GM18517 (cell line): ENCODE measurements at regions not wholly inside any gene's neighbourhood (a gene's known extent, or its start where the extent isn't known, plus 50 kb on each side); places are given as distances from the start of the nearest gene placed in this dataset.
"Not testable (repeated sequence)": the region's sequence is repeated elsewhere in the genome, so short reads cannot be mapped to it uniquely, and the experiment has no call there.

Experiments used
- ATAC-seq: cut with Tn5 transposase; IDR thresholded peaks from one replicate; pipeline ENCODE4 v1.9.1; 2021; ENCODE audit warnings: mild to moderate bottlenecking, moderate library complexity; ENCODE audit not compliant: unreplicated experiment

DNA sequence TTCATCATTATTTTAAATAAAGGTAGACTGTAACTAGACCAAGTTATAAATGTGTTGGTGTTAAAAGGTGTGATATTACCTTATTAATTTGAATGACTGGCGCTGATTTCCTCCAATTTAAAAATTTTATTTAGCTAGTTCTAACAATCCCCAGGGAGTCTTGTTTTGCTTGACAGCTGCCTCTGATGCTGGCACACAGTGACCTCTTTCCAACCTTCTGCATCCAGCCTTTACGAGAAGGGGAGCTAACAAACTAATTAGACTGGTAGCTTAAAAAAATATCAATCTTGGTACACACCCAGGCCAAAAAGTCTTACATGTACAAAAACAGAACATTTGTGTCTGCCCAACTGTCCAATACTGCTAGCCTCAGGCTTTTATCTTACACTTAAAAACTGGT, 51.8 kb upstream of the ENPEP start:
- ATAC-seq, result no peak

DNA sequence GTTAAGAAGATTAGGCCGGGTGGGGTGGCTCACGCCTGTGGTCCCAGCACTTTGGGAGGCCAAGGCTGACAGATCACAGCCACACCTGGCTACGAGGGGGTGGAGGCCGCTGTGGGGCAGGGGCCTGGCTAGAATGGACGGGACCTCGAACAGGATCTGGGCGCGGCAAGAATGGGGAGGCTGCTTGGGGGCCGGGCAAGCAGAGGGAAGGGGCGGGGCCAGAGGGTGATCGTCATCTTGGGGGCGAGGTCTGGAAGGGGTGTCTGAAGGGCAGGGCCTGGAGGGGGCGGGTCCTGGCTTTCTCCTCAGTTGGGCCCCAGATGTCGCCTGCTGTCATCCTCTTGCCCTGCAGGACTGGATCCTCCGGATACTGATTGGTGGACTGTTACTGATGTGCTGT, 57.3 kb upstream of the ENPEP start:
- ATAC-seq, result no peak

DNA sequence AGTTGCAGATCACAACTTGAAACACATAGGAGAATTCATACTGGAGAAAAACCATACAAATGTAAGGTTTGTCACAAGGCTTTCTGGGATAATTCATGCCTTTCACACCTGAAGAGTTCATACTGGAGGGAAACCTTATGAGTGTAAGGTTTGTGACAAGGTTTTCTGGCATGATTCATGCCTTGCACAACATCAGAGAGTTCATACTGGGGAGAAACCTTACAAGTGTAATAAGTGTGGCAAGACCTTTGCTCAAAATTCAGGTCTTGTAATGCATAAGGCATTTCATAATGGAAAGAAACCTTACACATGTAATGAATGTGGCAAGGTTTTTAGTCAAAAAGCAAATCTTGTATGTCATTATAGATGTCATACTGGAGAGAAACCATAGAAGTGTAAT, 58.8 kb upstream of the ENPEP start:
- no peak for ATAC-seq

DNA sequence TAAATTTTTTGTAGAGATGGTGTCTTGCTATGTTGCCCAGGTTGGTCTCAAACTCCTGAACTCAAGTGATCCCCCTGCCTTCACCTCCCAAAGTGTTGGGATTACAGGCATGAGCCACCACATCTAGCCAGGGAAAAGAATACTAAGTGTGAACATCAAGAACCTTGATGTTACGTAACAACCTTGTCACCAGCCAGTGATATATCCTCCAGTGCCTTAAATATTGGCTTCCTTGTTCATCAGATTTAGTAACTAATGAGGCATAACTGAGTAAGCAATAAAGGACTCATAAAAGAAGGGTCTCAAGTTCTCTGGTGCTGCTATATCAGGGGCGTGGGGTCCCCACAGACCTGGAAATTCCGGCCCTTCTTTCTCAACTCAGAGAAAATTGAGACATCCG, 60.5 kb upstream of the ENPEP start:
- ATAC-seq, result no peak

DNA sequence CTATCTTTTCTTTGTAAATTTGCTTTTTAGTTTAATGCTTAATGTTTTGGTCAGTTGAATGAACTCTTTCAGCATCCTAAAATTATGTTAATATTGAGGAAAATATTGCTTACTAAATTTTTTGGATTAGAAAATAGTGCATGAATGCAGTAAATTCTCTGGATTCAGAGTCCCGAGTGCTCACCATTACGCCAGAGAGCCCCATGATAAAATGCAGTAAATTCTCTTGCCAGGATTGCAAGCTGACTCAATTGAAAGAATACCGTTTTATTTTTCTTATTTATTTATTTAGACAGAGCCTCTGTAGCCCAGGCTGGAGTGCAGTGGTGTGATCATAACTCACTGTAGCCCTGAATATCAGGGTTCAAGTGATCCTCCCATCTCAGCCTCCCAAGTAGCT, 60.9 kb upstream of the ENPEP start:
- no peak for ATAC-seq

DNA sequence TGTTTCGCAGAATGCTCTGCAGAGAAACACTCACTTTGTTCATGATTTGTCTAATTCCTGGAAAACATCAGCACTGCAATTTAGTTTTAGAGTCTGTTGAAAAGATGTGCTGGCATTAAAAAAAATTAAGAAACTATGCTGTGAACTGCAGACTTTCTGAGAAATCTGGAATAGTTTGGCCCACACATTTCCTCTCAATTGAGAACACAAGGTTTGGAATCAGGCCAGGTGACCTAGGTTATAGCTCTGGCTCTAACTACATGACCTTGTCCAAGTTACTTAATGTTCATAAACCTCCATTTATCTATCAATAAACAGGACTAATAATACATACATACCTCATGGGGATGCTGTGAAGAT, 61.4 kb upstream of the ENPEP start:
- no peak for ATAC-seq

DNA sequence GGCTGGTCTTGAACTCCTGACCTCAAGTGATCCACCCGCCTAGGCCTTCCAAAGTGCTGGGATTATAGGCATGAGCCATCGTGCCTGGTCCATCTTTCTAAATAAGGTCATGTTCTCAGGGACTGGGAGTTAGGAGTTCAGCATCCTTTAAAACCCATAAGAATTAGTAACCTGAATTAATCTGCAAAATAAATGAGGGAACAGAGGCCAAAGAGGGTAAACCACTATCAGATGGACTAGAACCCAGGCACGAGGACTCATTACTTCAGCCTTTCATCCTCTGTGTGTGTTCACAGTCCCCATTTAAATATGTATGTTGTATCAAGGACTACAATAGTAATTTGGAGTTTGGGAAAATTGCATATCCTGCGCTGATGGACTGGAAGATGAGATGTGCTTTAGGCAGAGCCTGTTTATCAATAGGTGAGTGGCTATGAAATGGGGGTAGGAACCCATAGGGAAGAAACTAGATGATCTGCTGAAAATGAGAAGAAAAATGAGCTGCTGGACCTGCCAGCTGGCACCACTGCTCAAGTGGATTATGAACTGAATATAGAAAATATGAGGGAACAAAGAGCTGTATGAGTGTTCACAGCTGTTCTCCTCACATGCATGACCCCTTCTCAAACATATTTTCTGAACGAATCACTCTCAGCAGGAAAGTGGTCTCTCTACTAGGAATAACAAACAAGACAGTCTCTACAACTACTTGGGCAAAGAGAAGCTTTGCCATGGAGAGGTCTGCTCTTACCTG, 62.0 kb upstream of the ENPEP start:
- ATAC-seq, result not testable (repeated sequence)

DNA sequence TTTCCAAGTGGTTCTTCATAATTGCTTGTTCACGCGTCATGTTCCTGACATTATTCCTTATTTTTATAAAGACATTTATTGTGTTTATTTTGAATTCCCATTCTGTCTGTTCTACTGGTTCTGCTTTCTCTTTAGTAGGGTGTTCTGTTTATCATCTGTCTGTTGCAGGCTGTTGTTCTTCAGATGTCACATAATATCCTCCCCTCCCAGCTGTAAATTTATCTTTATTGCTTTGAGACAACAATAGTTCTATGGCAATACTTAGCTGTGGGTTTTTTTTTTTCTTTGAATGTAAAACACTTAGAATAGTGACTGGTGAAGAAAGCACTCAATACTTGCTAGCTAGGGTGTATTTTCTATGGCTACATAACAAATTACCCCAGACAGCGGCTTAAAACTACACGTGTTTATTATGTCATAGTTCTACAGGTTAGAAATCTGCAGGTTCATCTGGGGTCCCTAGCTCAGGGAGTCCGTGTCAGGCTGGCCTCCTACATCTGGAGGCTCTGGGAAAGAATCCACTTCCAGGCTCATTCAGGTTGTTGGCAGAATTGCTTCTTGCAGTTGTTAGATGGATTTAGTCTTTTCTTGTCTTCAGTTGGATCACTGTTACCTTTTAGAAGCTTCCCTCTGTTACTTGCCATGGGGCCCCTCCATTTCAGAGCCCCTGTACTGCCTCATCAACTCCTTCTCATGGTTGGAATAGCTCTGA, 63.4 kb upstream of the ENPEP start:
- no peak for ATAC-seq

DNA sequence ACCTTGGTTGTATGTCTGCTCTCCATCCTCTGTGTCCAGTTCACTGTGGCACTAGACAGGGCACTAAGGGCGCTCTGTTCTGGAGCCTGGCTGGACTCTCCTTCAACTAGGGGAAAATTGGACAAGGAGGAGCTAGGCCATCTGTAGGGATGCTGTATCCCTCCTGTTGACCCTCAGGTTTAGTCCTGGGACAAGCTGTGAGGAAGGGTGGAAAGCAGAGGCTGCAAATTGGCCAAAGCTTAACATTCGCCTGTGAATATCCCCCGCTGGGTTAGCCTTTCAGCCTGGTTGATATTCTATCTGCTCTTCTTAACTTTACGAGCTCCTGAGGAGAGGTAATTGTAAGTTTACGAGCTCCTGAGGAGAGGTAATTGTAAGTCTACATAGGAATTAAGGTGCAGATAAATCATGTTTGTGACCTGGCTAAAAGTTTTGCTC, 64.4 kb upstream of the ENPEP start:
- ATAC-seq, result no peak

DNA sequence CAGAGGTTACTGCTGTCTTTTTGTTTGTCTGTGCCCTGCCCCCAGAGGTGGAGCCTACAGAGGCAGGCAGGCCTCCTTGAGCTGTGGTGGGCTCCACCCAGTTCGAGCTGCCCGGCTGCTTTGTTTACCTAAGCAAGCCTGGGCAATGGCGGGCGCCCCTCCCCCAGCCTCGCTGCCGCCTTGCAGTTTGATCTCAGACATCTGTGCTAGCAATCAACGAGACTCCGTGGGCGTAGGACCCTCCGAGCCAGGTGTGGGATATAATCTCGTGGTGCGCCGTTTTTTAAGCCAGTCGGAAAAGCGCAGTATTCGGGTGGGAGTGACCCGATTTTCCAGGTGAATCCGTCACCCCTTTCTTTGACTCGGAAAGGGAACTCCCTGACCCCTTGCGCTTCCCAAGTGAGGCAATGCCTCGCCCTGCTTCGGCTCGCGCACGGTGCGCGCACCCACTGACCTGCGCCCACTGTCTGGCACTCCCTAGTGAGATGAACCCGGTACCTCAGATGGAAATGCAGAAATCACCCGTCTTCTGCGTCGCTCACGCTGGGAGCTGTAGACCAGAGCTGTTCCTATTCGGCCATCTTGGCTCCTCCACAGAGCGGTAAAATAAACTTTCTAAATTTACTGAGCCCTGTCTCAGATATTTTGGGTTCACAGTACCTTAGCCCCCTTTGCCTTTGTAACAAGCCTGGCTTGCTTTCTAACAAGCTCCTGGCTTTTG, 64.9 kb upstream of the ENPEP start:
- not testable (repeated sequence) for ATAC-seq

DNA sequence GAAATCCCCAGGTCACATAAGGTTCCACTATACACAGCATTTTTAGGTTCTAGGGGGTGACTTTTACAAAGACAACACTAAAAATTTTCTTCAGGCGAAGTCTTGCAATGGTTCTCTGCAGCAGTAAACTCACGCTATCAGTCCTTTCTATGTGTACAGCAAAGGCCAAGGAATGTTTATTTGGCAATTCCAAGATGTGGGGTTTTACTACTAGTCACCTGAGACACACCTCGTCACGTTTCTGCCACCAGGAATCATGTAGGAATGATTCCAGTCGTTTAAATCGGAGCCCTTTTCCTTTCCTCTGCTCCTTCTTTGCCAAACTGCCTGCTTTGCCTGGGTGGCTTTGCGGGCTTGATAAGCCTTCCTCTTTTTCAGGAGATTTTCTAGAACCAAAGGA, 75.9 kb upstream of the ENPEP start:
- ATAC-seq, result no peak

DNA sequence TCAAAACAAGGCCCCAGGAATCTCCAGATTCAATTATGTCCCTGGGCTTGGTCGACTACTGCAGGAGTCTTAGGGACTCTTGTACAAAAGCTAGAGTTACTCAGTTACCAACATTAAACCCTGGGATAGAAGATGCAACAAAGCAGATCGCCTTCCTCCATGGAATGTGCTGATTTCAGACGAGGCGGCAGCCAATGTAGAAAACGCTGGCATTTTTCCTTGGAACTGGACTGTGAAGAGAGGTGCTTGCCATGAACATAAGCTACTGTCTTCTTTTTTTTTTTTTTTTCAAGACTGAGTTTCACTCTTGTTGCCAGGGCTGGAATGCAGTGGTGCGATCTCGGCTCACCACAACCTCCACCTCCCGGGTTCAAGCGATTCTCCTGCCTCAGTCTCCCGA, 76.9 kb upstream of the ENPEP start:
- not testable (repeated sequence) for ATAC-seq

DNA sequence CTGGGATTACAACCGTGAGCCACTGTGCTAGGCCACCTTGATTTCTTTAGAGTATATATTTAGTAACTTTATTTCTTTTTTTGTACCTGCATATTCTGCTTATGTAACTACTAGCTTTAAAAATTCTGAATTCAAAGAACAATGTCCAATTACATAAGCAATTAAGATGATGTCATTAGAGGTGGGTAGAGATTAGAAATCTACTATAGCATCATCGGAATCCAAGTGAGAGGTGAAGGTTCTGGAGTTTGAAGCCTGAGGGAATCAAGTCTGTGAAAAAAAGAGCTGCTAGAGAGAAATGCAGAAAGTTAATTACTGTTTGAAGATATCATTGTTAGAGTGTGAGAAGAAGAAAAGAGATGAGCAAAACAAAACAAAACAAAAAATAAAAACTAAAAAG, 79.0 kb upstream of the ENPEP start:
- ATAC-seq, result no peak

DNA sequence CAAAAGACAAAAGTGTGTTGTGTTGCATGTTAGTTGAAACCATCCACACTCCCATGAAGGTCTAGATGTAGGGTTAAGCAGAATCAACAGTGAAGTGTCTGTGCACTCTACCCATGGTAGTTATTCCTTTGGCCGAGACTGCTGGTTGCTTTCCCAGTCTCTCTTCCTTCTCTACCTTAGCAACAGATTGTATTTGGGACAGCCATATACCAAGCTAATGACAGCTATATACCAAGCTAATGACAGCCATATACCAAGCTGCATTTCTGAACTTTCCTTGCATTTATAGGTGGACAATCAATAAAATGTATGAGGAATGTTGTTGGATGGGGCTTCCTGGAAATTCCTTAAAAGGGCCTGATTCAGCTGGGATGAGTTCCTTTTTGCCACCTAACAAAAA, 80.5 kb upstream of the ENPEP start:
- ATAC-seq, result no peak

DNA sequence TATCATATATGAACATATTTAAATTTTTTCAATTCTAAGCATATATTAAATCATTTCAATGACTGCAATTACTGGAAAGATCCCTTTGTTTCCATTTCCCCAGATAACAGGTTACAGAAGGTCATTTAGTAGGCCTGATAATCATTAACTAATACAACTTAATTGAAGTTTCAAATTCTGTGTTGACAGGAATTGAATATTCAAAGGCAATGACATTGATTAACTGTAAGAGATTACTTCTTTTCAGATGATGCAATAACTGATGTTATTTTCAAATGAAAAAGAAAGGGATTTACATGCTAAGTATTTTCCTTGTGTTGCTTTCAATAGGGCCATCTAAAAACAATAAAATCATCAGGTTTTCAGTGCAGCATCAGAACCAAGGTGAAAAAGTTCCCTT, 81.1 kb upstream of the ENPEP start:
- ATAC-seq, result no peak

DNA sequence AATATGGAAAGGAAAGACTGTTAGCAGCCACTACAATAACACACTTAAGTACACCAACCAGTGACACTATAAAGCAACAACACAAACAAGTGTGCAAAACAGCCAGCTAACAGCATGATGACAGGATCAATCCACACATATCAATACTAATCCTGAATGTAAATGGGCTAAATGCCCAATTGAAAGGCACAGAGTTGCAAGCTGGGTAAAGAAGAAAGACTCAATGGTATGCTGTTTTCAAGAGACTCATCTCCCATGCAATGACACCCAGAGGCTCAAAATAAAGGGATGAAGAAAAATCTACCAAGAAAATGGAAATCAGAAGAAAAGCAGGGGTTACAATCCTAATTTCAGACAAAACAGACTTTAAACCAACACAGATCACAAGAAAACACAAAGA, 94.2 kb upstream of the ENPEP start:
- no peak for ATAC-seq

DNA sequence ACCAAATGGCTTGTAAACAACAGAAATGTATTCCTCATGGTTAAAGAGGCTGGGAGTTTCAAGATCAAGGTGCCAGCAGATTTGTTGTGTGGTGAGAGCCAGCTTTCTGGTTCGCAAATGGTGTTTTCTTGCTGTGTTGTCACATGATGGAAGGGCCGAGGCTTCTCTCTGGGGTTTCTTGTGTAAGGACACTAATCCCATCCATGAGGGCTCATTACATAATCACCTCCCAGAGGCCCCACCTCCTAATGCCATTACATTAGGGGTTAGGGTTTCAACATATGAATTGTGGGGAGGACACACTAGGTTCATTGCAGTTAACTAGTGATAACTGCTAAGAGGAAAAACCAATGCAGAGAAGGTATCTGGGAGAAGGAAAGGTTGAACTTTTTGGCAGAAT, 103.5 kb upstream of the ENPEP start:
- ATAC-seq, result no peak

DNA sequence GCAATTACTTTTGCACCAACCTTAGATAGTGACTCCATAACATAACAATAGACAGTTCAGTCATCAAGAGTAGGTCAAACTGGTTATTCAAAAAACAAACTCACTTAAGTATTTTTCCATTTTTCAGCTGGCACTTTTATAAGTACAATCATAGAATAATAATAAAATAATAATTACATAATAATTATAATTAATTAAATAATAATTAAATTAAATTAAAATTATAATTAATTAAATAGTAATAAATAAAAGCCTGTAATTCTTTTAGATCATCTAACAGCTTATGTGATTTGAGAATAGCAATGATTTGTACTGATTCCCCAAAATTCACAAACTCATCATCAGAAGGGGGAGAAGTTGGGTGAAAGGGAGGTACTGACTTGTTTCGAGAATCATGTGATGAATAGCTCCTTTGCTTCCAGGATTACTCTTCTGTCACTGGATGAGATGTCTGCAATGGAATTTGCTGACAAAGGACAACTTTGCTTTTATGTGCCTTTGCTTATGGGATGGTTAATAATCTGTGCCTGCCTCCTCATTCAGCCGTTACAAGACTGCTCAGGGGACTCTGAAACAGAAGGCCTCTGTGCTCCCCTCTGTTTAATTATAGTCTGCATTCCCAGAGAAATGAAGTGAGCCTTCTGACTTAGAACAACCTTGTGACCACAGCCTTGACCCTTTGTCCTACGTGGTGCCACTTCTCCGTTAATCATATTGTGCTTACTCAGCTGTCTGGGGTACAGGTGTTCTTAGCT, 104.8 kb upstream of the ENPEP start:
- ATAC-seq, result no peak

DNA sequence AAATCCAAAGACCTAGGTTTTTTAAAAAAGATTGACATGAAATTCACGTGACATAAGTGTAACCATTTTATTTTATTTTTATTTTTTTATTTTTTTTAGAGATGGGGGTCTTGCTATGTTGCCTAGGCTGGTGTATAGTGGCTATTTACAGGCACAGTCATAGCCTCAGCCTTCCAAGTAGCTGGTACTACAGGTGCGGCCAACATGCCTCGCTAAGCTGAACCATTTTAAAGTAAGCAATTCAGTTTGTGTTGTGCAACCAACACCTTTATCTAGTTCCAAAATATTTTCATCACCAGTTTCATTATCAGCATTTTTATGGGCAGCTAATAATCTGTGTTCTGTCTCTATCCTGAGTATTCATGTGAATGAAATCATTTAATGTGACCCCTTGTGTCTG, 107.5 kb upstream of the ENPEP start:
- ATAC-seq, result no peak

DNA sequence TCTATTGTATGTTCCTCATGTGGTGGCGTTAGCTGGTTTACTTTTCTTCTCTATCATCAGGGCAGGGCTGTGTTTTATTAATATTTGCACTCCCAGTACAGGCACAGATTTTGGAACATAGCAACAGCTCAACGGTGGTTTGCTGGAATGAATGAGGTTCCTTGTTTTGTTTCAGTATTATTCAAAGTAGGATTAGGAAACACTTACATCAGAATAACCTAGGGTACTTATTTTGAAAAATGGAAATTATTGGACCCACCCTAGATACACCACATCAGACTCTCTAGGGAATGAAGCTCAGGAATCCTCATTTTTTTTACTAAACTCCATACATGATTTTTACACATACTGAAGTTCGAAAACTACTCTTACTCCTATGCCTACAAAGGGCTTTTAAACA, 108.8 kb upstream of the ENPEP start:
- no peak for ATAC-seq

DNA sequence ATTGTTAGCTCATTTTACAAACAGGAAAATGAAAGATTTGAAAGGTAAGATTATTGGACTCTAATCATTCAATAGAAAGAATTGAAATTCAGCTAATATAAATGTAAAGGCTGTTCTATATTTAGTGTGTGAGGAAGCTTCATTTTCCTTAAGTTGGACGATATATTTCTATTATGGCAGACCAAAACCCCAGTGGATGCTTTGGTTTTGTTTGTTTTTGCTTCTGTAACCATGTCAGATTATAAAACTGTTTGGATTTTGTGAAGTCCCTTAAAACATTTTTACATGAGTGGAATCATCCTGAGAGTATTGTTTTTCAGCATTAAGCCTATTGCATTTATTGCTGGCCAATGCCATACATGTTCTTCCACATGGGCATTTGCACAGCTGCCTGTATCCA, 110.2 kb upstream of the ENPEP start:
- ATAC-seq, result no peak
